HepG2 (cell line): ENCODE measurements at regions not wholly inside any gene's neighbourhood (a gene's known extent, or its start where the extent isn't known, plus 50 kb on each side); places are given as distances from the start of the nearest gene placed in this dataset.
A peak's percentile ranks its signal among the peaks of the same experiment; 100 is the strongest.

Source experiments
- CENPT ChIP-seq: sonication (generic); formaldehyde crosslinking; IDR thresholded peaks from 2 replicates; pipeline ENCODE4 v1.8.0; 2022; ENCODE audit warnings: low read depth, mild to moderate bottlenecking, moderate library complexity, missing genetic modification reagents
- EP300 ChIP-seq, 3 experiments: sonication (generic) in 1 of 3; formaldehyde crosslinking in 1 of 3; IDR thresholded peaks; 2 replicates each; pipeline versions ENCODE4 v1.5.1 to v1.6.1; 2011 to 2020; ENCODE audit warnings: low read depth in 2 of 3, low read length in 2 of 3, borderline replicate concordance in 1 of 3, improper control_type of control experiment in 1 of 3, mild to moderate bottlenecking in 1 of 3, missing genetic modification reagents in 1 of 3, moderate library complexity in 1 of 3
- FOXP1 ChIP-seq, 2 experiments: fragments of 450-650 bp in 1 of 2; IDR thresholded peaks; 2 replicates each; pipeline ENCODE4 v1.6.1; 2017 to 2018; ENCODE audit warnings: antibody characterized with exemption in 1 of 2
- GATAD2A ChIP-seq: IDR thresholded peaks from 2 replicates; pipeline ENCODE4 v1.6.1; 2016
- HHEX ChIP-seq: IDR thresholded peaks from 2 replicates; pipeline ENCODE4 v1.6.1; 2016; ENCODE audit warnings: control low read depth
- KLF9 ChIP-seq: IDR thresholded peaks from 2 replicates; pipeline ENCODE4 v1.6.1; 2016; ENCODE audit warnings: low read depth
- MBD4 ChIP-seq: IDR thresholded peaks from 2 replicates; pipeline ENCODE4 v1.6.1; 2012; ENCODE audit warnings: low read length, inconsistent platforms, borderline replicate concordance
- MED8 ChIP-seq: sonication (generic); formaldehyde crosslinking; IDR thresholded peaks from 2 replicates; pipeline ENCODE4 v1.8.1; 2023; ENCODE audit warnings: mild to moderate bottlenecking, missing genetic modification reagents; ENCODE audit not compliant: insufficient replicate concordance
- PHF21A ChIP-seq: sonication (generic); formaldehyde crosslinking; IDR thresholded peaks from 2 replicates; pipeline ENCODE4 v1.5.0; 2020; ENCODE audit warnings: mild to moderate bottlenecking, missing genetic modification reagents
- POGZ ChIP-seq: sonication (generic); formaldehyde crosslinking; IDR thresholded peaks from 2 replicates; pipeline ENCODE4 v1.4.0; 2020; ENCODE audit warnings: mild to moderate bottlenecking, missing genetic modification reagents
- REXO4 ChIP-seq: sonication (generic); formaldehyde crosslinking; IDR thresholded peaks from 2 replicates; pipeline ENCODE4 v1.8.0; 2022; ENCODE audit warnings: missing genetic modification reagents, mild to moderate bottlenecking, borderline replicate concordance
- RFX5 ChIP-seq: IDR thresholded peaks from 2 replicates; pipeline ENCODE4 v1.6.1; 2011; ENCODE audit warnings: low read depth, low read length, improper control_type of control experiment
- SOX13 ChIP-seq, 3 experiments: fragments of 450-650 bp in 1 of 3; sonication (generic) in 1 of 3; formaldehyde crosslinking in 1 of 3; IDR thresholded peaks in 2 of 3; conservative IDR thresholded peaks in 1 of 3; 2 replicates each; pipeline versions ENCODE4 v1.5.0 to v1.6.1; 2016 to 2020; ENCODE audit warnings: antibody characterized with exemption in 1 of 3, mild to moderate bottlenecking in 1 of 3, missing compliant biosample characterization in 1 of 3, missing genetic modification reagents in 1 of 3, moderate library complexity in 1 of 3
- SOX5 ChIP-seq: IDR thresholded peaks from 2 replicates; pipeline ENCODE4 v1.6.1; 2016; ENCODE audit warnings: borderline replicate concordance
- TCF7 ChIP-seq: sonication (generic); IDR thresholded peaks from 2 replicates; pipeline ENCODE4 v1.6.1; 2016; ENCODE audit warnings: antibody characterized with exemption, low read depth
- TOPORS ChIP-seq: sonication (generic); formaldehyde crosslinking; IDR thresholded peaks from 2 replicates; pipeline ENCODE4 v1.8.0; 2023; ENCODE audit warnings: mild to moderate bottlenecking, missing genetic modification reagents
- ZBTB10 ChIP-seq: sonication (generic); formaldehyde crosslinking; IDR thresholded peaks from 2 replicates; pipeline ENCODE4 v1.4.0; 2020; ENCODE audit warnings: missing genetic modification reagents, borderline replicate concordance
- ZBTB3 ChIP-seq: sonication (generic); formaldehyde crosslinking; IDR thresholded peaks from 2 replicates; pipeline ENCODE4 v1.4.0; 2020; ENCODE audit warnings: low read depth, mild to moderate bottlenecking, moderate library complexity, missing genetic modification reagents, borderline replicate concordance
- ZFX ChIP-seq: sonication (generic); formaldehyde crosslinking; IDR thresholded peaks from 2 replicates; pipeline ENCODE4 v1.4.0; 2020; ENCODE audit warnings: mild to moderate bottlenecking, low read depth, missing genetic modification reagents, moderate library complexity
- ZNF263 ChIP-seq: sonication (generic); formaldehyde crosslinking; IDR thresholded peaks from 2 replicates; pipeline ENCODE4 v1.4.0; 2020; ENCODE audit warnings: missing genetic modification reagents
- ZNF274 ChIP-seq: sonication (generic); formaldehyde crosslinking; IDR thresholded peaks from 2 replicates; pipeline ENCODE4 v1.5.1; 2020; ENCODE audit warnings: mild to moderate bottlenecking, missing genetic modification reagents
- ZNF460 ChIP-seq: sonication (generic); formaldehyde crosslinking; IDR thresholded peaks from 2 replicates; pipeline ENCODE4 v1.5.1; 2020; ENCODE audit warnings: missing genetic modification reagents, mild to moderate bottlenecking, borderline replicate concordance
- ZNF574 ChIP-seq: sonication (generic); formaldehyde crosslinking; IDR thresholded peaks from 2 replicates; pipeline ENCODE4 v1.4.0; 2020; ENCODE audit warnings: missing genetic modification reagents
- ZNF670 ChIP-seq: sonication (generic); formaldehyde crosslinking; IDR thresholded peaks from 2 replicates; pipeline ENCODE4 v1.8.0; 2022; ENCODE audit warnings: mild to moderate bottlenecking, missing genetic modification reagents, borderline replicate concordance
- ZNF709 ChIP-seq: sonication (generic); formaldehyde crosslinking; IDR thresholded peaks from 2 replicates; pipeline ENCODE4 v1.5.0; 2020; ENCODE audit warnings: mild to moderate bottlenecking, missing genetic modification reagents
- TF ChIP-seq, protein P1 (sequence below): sonication (generic); formaldehyde crosslinking; IDR thresholded peaks from 2 replicates; pipeline ENCODE4 v1.5.0; 2020; ENCODE audit warnings: missing genetic modification reagents

GRCh38 chr5:96124589-96124988, 162.9 kb upstream of the ELL2 start (continued):
- TF ChIP-seq, protein P1, sequence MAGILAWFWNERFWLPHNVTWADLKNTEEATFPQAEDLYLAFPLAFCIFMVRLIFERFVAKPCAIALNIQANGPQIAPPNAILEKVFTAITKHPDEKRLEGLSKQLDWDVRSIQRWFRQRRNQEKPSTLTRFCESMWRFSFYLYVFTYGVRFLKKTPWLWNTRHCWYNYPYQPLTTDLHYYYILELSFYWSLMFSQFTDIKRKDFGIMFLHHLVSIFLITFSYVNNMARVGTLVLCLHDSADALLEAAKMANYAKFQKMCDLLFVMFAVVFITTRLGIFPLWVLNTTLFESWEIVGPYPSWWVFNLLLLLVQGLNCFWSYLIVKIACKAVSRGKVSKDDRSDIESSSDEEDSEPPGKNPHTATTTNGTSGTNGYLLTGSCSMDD (CRISPR knock-in tag), result no peak
- TF ChIP-seq FOXP1 (IDR thresholded peaks at IDR 0.05) (no peak), FOXP1 (CRISPR knock-in tag; IDR thresholded peaks at IDR 0.05) (peak; percentile 22; the same call in 1 of the 2 replicates), SOX13 (IDR thresholded peaks at IDR 0.05) (no peak), SOX13 (CRISPR knock-in tag; conservative IDR thresholded peaks at IDR 0.05 in 1 of 2, IDR thresholded peaks at IDR 0.05 in 1 of 2) (peak in 1 of 2 experiments; percentile 79; a peak in 2 of 4 replicates), ZBTB10 (CRISPR knock-in tag) (no peak), POGZ (no peak), ZNF574 (CRISPR knock-in tag) (no peak), ZBTB3 (CRISPR knock-in tag) (no peak), TCF7 (peak; percentile 27; the same call in 1 of the 2 replicates), CENPT (no peak), KLF9 (CRISPR knock-in tag) (no peak), REXO4 (CRISPR knock-in tag) (no peak), RFX5 (no peak), PHF21A (CRISPR knock-in tag) (no peak), ZNF460 (no peak), GATAD2A (CRISPR knock-in tag) (no peak; the same call in 1 of the 2 replicates), HHEX (CRISPR knock-in tag) (no peak), ZNF709 (CRISPR knock-in tag) (no peak), MED8 (CRISPR knock-in tag) (no peak), SOX5 (CRISPR knock-in tag) (peak; percentile 71; the same call in 1 of the 2 replicates), MBD4 (no peak), ZNF274 (no peak), EP300 (IDR thresholded peaks at IDR 0.05; ENCODE audit: low read depth in 2 of 2, low read length in 2 of 2) (no peak), EP300 (CRISPR knock-in tag; IDR thresholded peaks at IDR 0.05; ENCODE audit: borderline replicate concordance) (no peak), ZNF263 (no peak), ZFX (CRISPR knock-in tag) (no peak), TOPORS (CRISPR knock-in tag) (no peak), ZNF670 (CRISPR knock-in tag) (no peak)
